Natural killer cell (primary cell): ENCODE measurements at regions not wholly inside any gene's neighbourhood (a gene's known extent, or its start where the extent isn't known, plus 50 kb on each side); places are given as distances from the start of the nearest gene placed in this dataset.

Experiments
- ATAC-seq, 3 donors: fragments of 150-1000 bp in 2 of 3; fragments of 200-7000 bp in 1 of 3; cut with Tn5 transposase; 1 replicate in 1 of 3; 2 replicates in 2 of 3; pipeline ENCODE4 v1.10.0; 2021; ENCODE audit warnings: mild to moderate bottlenecking in 2 of 3, moderate library complexity in 2 of 3
- DNase-seq, 2 donors: peaks; one replicate each; pipeline versions ENCODE4 v3.0.0 to v3.0.0-alpha.2; 2013 to 2021; ENCODE audit warnings: mixed read lengths in 1 of 2
- H3K27ac ChIP-seq: one replicate; pipeline ENCODE4 v1.5.1; 2013; ENCODE audit warnings: mild to moderate bottlenecking, low read length
- H3K27me3 ChIP-seq: one replicate; pipeline ENCODE4 v1.6.1; 2013; ENCODE audit warnings: low read length; ENCODE audit not compliant: control insufficient read depth, insufficient read depth
- H3K36me3 ChIP-seq: one replicate; pipeline ENCODE4 v1.6.1; 2013; ENCODE audit warnings: low read length; ENCODE audit not compliant: control insufficient read depth, insufficient read depth
- H3K4me1 ChIP-seq: one replicate; pipeline ENCODE4 v1.6.1; 2013; ENCODE audit warnings: low read length; ENCODE audit not compliant: control insufficient read depth, insufficient read depth
- H3K4me3 ChIP-seq: one replicate; pipeline ENCODE4 v1.5.1; 2013; ENCODE audit warnings: low read length
- H3K9me3 ChIP-seq: one replicate; pipeline ENCODE4 v1.6.1; 2013; ENCODE audit warnings: low read length; ENCODE audit not compliant: control insufficient read depth, insufficient read depth
- H3K27ac Mint-ChIP-seq, 2 donors: one replicate each; pipeline ENCODE4 v1.8.0; 2022; ENCODE audit warnings: mild to moderate bottlenecking in 2 of 2, mixed read lengths in 2 of 2, moderate library complexity in 1 of 2
- H3K27me3 Mint-ChIP-seq, 2 donors: one replicate each; pipeline ENCODE4 v1.8.0; 2022; ENCODE audit warnings: low read depth in 2 of 2, mixed read lengths in 2 of 2
- H3K36me3 Mint-ChIP-seq: one replicate; pipeline ENCODE4 v1.8.0; 2022; ENCODE audit warnings: mixed read lengths
- H3K4me1 Mint-ChIP-seq, 2 donors: one replicate each; pipeline ENCODE4 v1.8.0; 2022; ENCODE audit warnings: mixed read lengths in 2 of 2
- H3K4me3 Mint-ChIP-seq: one replicate; pipeline ENCODE4 v1.8.0; 2022; ENCODE audit warnings: mild to moderate bottlenecking, moderate library complexity, mixed read lengths
- H3K9me3 Mint-ChIP-seq, 2 donors: one replicate each; pipeline ENCODE4 v1.8.0; 2022; ENCODE audit warnings: mixed read lengths in 2 of 2
- WGBS: methylation state at CpG from one replicate; pipeline ENCODE4 v1.1.7; 2013; ENCODE audit warnings: missing lambda C conversion rate; ENCODE audit not compliant: insufficient coverage; 5-methylcytosine and 5-hydroxymethylcytosine counted together
- intact Hi-C: fragments of 100-400 bp; cut with micrococcal nuclease; formaldehyde crosslinking; loops from one replicate; pipeline ENCODE4 v1.14.2; 2022
- TF ChIP-seq, protein P1 (sequence below): fragments of 200-600 bp; IDR thresholded peaks from one replicate; pipeline ENCODE4 v1.8.0; 2022; ENCODE audit warnings: antibody characterized with exemption

DNA sequence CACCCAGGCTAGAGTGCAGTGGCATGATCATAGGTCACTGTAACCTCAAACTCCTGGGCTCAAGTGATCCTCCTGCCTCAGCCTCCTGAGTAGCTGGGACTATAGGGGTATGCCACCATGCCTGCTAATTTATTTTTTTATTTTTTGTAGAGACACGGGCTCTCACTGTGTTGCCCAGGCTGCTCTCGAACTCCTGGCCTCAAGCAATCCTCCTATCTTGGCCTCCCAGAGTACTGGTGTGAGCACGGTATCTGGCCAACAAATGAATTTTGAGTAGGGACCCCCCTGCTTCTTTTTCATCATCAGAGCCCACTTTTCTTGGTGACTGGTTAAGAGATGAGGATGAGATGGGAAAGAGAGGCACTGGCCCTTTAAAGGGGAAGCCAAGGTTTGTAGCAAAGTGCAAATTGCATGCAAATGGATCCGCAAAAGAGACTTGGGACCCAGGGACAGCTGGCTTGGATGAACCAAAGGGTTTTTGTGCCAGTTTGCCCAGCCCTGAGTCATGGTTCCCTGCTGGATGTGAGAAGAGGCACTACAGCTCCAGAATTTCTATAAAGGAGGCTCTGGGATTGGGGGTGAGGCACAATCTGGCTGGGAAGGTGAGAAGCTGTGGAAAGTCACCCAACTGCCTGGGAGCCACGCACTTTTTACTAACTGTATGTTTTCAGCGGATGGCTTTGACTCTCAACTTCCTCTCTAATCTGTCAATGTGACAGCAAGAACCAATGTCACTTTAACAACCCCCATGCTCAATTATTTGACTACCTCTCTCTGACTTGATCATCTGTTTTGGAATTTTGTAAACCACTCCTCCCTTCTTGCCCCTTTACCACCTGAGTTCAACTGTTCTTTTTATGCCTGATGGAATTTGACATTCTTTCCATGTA, 58.7 kb upstream of the RNF24 start:
- H3K9me3 ChIP-seq: no peaks in the 10 kb centered on the region
- no peak for ATAC-seq
- TF ChIP-seq, protein P1, sequence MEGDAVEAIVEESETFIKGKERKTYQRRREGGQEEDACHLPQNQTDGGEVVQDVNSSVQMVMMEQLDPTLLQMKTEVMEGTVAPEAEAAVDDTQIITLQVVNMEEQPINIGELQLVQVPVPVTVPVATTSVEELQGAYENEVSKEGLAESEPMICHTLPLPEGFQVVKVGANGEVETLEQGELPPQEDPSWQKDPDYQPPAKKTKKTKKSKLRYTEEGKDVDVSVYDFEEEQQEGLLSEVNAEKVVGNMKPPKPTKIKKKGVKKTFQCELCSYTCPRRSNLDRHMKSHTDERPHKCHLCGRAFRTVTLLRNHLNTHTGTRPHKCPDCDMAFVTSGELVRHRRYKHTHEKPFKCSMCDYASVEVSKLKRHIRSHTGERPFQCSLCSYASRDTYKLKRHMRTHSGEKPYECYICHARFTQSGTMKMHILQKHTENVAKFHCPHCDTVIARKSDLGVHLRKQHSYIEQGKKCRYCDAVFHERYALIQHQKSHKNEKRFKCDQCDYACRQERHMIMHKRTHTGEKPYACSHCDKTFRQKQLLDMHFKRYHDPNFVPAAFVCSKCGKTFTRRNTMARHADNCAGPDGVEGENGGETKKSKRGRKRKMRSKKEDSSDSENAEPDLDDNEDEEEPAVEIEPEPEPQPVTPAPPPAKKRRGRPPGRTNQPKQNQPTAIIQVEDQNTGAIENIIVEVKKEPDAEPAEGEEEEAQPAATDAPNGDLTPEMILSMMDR: no peak
- H3K27ac ChIP-seq: no peak overlapping the region
- no peaks in the 10 kb centered on the region for H3K4me1 Mint-ChIP-seq
- no peaks in the 10 kb centered on the region for H3K4me1 ChIP-seq
- no peak overlapping the region for H3K4me3 Mint-ChIP-seq
- no peak for DNase-seq
- WGBS: 72% methylated on average over 6 of the region's 6 CpGs
- intact Hi-C loops: no loop called here
- no peaks in the 10 kb centered on the region for H3K9me3 Mint-ChIP-seq
- H3K4me3 ChIP-seq: no peak overlapping the region
- no peaks in the 10 kb centered on the region for H3K36me3 ChIP-seq
- H3K36me3 Mint-ChIP-seq: no peaks in the 10 kb centered on the region
- H3K27ac Mint-ChIP-seq: no peak overlapping the region
- H3K27me3 ChIP-seq: no peaks in the 10 kb centered on the region
- H3K27me3 Mint-ChIP-seq: peaks cover 12 to 25% of the 10 kb centered on the region in 2 donors

DNA sequence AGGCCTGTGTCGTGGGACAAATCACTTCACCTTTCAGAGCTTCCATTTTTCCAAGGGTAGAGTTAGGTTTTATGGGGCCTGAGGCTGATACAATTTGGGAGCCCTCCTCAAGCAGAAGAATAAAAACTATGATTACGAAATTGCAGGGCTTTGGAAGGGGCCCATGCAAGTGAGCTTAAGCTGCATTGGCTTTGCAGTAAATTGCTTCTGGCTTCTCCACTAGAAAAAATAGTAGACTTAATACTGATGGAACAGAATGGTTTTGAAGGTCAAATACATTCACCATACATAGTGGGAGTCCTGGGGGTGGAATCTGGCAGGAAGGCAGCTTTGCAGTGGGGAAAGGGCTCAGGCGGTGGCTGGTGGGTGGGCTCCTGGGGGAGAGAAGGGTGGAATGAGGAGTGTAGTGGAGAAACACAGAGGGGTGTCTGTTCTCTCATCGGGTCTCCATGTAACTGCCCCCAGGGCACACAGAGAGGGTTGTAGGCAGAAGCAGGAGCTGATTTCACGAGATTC, 55.9 kb upstream of the RNF24 start:
- H3K4me1 Mint-ChIP-seq: no peaks in the 10 kb centered on the region

DNA sequence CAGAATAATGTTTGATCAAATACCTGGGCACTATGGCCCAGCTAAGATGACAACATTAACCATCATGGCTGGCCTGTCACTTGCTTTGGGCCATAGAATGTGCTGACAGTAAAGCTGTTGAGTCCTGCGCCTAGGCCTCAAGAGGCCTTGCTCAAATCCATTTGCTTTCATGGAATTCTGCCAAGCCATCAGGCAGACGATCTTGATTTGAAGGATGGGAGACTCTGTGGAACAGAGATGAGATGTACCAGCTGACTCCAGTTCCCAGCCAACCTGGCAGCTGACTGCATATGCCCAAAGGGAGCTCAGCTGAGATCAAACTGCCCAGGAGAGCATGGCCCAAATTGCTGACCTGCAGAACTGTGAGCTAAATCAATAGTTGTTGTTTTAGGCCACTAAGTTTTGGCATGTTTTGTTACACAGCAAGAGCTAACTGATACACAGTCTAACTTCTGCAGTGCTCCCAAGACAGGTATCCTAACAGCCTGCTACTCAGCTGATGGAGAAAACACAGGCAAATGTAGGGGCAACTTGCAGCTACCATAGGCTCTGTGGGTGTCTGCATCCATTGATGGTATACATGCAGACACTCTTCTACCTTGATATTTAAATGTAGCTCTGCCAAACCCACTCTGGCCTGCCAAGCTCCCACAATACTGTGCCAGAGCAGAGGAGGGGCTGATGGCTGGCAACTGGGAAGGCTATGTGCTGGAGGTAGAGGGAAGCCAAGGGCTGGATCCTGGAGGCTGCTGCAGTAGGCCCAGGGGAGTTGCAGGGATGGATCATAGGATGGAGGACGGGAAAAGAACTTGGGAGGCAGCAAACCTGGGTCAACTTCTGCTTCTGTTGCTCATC, 55.2 kb upstream of the RNF24 start:
- Mint-ChIP-seq H3K4me3 (no peak overlapping the region), H3K4me1 (peaks cover 0 to 4% of the 10 kb centered on the region in 2 donors), H3K27me3 (peaks cover 0 to 5% of the 10 kb centered on the region in 2 donors), H3K36me3 (no peaks in the 10 kb centered on the region), H3K27ac (no peak overlapping the region), H3K9me3 (no peaks in the 10 kb centered on the region)
- DNase-seq (no peak), ATAC-seq (no peak)
- H3K36me3 ChIP-seq: no peaks in the 10 kb centered on the region
- 84% methylated on average over 3 of the region's 3 CpGs for WGBS
- no peak overlapping the region for H3K27ac ChIP-seq
- H3K4me3 ChIP-seq: no peak overlapping the region
- no peaks in the 10 kb centered on the region for H3K27me3 ChIP-seq
- intact Hi-C loops: no loop called here
- H3K4me1 ChIP-seq: no peaks in the 10 kb centered on the region
- H3K9me3 ChIP-seq: no peaks in the 10 kb centered on the region
- TF ChIP-seq, protein P1: no peak

More for the DNA sequence above, 55.9 kb upstream of the RNF24 start:
- no peaks in the 10 kb centered on the region for H3K27me3 ChIP-seq
- no peaks in the 10 kb centered on the region for H3K36me3 Mint-ChIP-seq
- H3K36me3 ChIP-seq: no peaks in the 10 kb centered on the region
- TF ChIP-seq, protein P1: no peak
- no peak for DNase-seq
- no peak overlapping the region for H3K27ac ChIP-seq
- no peaks in the 10 kb centered on the region for H3K9me3 Mint-ChIP-seq
- no peaks in the 10 kb centered on the region for H3K4me1 ChIP-seq
- intact Hi-C loops: no loop called here
- 88% methylated on average over 5 of the region's 5 CpGs for WGBS
- no peaks in the 10 kb centered on the region for H3K9me3 ChIP-seq
- ATAC-seq: no peak
- H3K27me3 Mint-ChIP-seq: peaks cover 4 to 8% of the 10 kb centered on the region in 2 donors
- no peak overlapping the region for H3K4me3 Mint-ChIP-seq
- H3K4me3 ChIP-seq: no peak overlapping the region
- no peak overlapping the region for H3K27ac Mint-ChIP-seq
